HG02852 (cell line): ENCODE measurements at regions not wholly inside any gene's neighbourhood (a gene's known extent, or its start where the extent isn't known, plus 50 kb on each side); places are given as distances from the start of the nearest gene placed in this dataset.
"Not testable (repeated sequence)": the region's sequence is repeated elsewhere in the genome, so short reads cannot be mapped to it uniquely, and the experiment has no call there.

Experiments
- ATAC-seq: cut with Tn5 transposase; IDR thresholded peaks from one replicate; pipeline ENCODE4 v1.9.1; 2021; ENCODE audit warnings: mild to moderate bottlenecking, moderate library complexity; ENCODE audit not compliant: unreplicated experiment

- ATAC-seq: no peak
Measured at GRCh38 chr16:76800196-76800595, 390.8 kb upstream of the MON1B start.

- no peak for ATAC-seq
Measured at GRCh38 chr16:76801357-76801756, 389.6 kb upstream of the MON1B start.

GRCh38 chr16:76816475-76816874, 374.5 kb upstream of the MON1B start:
- no peak for ATAC-seq

- no peak for ATAC-seq
Measured at GRCh38 chr16:76818606-76819181, 372.3 kb upstream of the MON1B start.

GRCh38 chr16:76819226-76819916, 371.6 kb upstream of the MON1B start:
- no peak for ATAC-seq

GRCh38 chr16:76824221-76824620, 366.8 kb upstream of the MON1B start:
- no peak for ATAC-seq

- ATAC-seq: no peak
Measured at GRCh38 chr16:76824791-76825190, 366.2 kb upstream of the MON1B start.

GRCh38 chr16:76835339-76835738, 355.7 kb upstream of the MON1B start:
- ATAC-seq: no peak

GRCh38 chr16:76835779-76836300, 355.1 kb upstream of the MON1B start:
- no peak for ATAC-seq

- ATAC-seq: no peak
Measured at GRCh38 chr16:76837872-76838271, 353.1 kb upstream of the MON1B start.

GRCh38 chr16:76854234-76854633, 336.8 kb upstream of the MON1B start:
- no peak for ATAC-seq

- no peak for ATAC-seq
Measured at GRCh38 chr16:76856112-76856511, 334.9 kb upstream of the MON1B start.

- no peak for ATAC-seq
Measured at GRCh38 chr16:76857402-76857801, 333.6 kb upstream of the MON1B start.

- no peak for ATAC-seq
Measured at GRCh38 chr16:76862901-76863300, 328.1 kb upstream of the MON1B start.

- ATAC-seq: no peak
Measured at GRCh38 chr16:76866994-76867393, 324.0 kb upstream of the MON1B start.

- no peak for ATAC-seq
Measured at GRCh38 chr16:76875898-76876297, 315.1 kb upstream of the MON1B start.

GRCh38 chr16:76879420-76879819, 311.6 kb upstream of the MON1B start:
- no peak for ATAC-seq

GRCh38 chr16:76880523-76880922, 310.5 kb upstream of the MON1B start:
- ATAC-seq: not testable (repeated sequence)

- no peak for ATAC-seq
Measured at GRCh38 chr16:76882105-76882504, 308.9 kb upstream of the MON1B start.

GRCh38 chr16:76883076-76883475, 307.9 kb upstream of the MON1B start:
- ATAC-seq: no peak

GRCh38 chr16:76885776-76886537, 305.0 kb upstream of the MON1B start:
- ATAC-seq: no peak

GRCh38 chr16:76897816-76898215, 293.2 kb upstream of the MON1B start:
- ATAC-seq: no peak
